AG20443 (cell line): ENCODE measurements at regions not wholly inside any gene's neighbourhood (a gene's known extent, or its start where the extent isn't known, plus 50 kb on each side); places are given as distances from the start of the nearest gene placed in this dataset.
A peak's percentile ranks its signal among the peaks of the same experiment; 100 is the strongest.
"Not testable (repeated sequence)": the region's sequence is repeated elsewhere in the genome, so short reads cannot be mapped to it uniquely, and the experiment has no call there.

Source experiments
- DNase-seq: peaks from one replicate; pipeline ENCODE4 v3.0.0; 2012; ENCODE audit warnings: low spot score, mixed read lengths

- DNase-seq = no peak
These were observed 234.5 kb upstream of the GAP43 start for GRCh38 chr3:115388811-115389210.

- no peak for DNase-seq
These were observed 226.5 kb upstream of the GAP43 start for GRCh38 chr3:115396801-115397200.

- DNase-seq = no peak
These were observed 225.9 kb upstream of the GAP43 start for GRCh38 chr3:115397433-115397832.

- DNase-seq = no peak
These were observed 224.8 kb upstream of the GAP43 start for GRCh38 chr3:115398506-115398905.

GRCh38 chr3:115399750-115400149 is 223.6 kb upstream of the GAP43 start:
- no peak for DNase-seq

GRCh38 chr3:115401298-115401697 is 222.0 kb upstream of the GAP43 start:
- peak; percentile 69 for DNase-seq

GRCh38 chr3:115401851-115402501 is 221.3 kb upstream of the GAP43 start:
- DNase-seq = peak; percentile 63

- DNase-seq = peak; percentile 14
These were observed 220.7 kb upstream of the GAP43 start for GRCh38 chr3:115402651-115403050.

GRCh38 chr3:115403786-115404185 is 219.5 kb upstream of the GAP43 start:
- no peak for DNase-seq

- DNase-seq = no peak
These were observed 213.7 kb upstream of the GAP43 start for GRCh38 chr3:115409596-115409995.

- not testable (repeated sequence) for DNase-seq
These were observed 208.7 kb upstream of the GAP43 start for GRCh38 chr3:115414610-115415009.

GRCh38 chr3:115415246-115415996 is 207.9 kb upstream of the GAP43 start:
- no peak for DNase-seq

- no peak for DNase-seq
These were observed 204.7 kb upstream of the GAP43 start for GRCh38 chr3:115418583-115418982.

GRCh38 chr3:115420086-115420485 is 203.2 kb upstream of the GAP43 start:
- no peak for DNase-seq

- no peak for DNase-seq
These were observed 200.1 kb upstream of the GAP43 start for GRCh38 chr3:115423170-115423569.

- no peak for DNase-seq
These were observed 194.5 kb upstream of the GAP43 start for GRCh38 chr3:115428841-115429240.

- peak; percentile 91 for DNase-seq
These were observed 186.5 kb upstream of the GAP43 start for GRCh38 chr3:115436767-115437301.

GRCh38 chr3:115438799-115439198 is 184.5 kb upstream of the GAP43 start:
- DNase-seq = no peak

GRCh38 chr3:115445559-115445958 is 177.8 kb upstream of the GAP43 start:
- DNase-seq = no peak

- peak; percentile 12 for DNase-seq
These were observed 174.5 kb upstream of the GAP43 start for GRCh38 chr3:115448851-115449250.

- DNase-seq = no peak
These were observed 173.3 kb upstream of the GAP43 start for GRCh38 chr3:115450036-115450435.

- no peak for DNase-seq
These were observed 159.3 kb upstream of the GAP43 start for GRCh38 chr3:115464036-115464435.

- no peak for DNase-seq
These were observed 153.7 kb upstream of the GAP43 start for GRCh38 chr3:115469649-115470048.
